Osteoblast (primary cell): ENCODE measurements at regions not wholly inside any gene's neighbourhood (a gene's known extent, or its start where the extent isn't known, plus 50 kb on each side); places are given as distances from the start of the nearest gene placed in this dataset.

Experiments
- DNase-seq: peaks from one replicate; pipeline ENCODE4 v3.0.0; 2011; ENCODE audit warnings: low spot score, mixed read lengths; ENCODE audit not compliant: insufficient read length; ENCODE audit errors: missing footprints
- H2AFZ ChIP-seq: 2 replicates; pipeline ENCODE4 v1.6.0; 2011; ENCODE audit warnings: mild to moderate bottlenecking, low read length
- H3K27ac ChIP-seq: 2 replicates; pipeline ENCODE4 v1.5.1; 2011; ENCODE audit warnings: mild to moderate bottlenecking, low read depth, low read length, moderate library complexity
- H3K27me3 ChIP-seq: 2 replicates; pipeline ENCODE4 v1.6.0; 2012; ENCODE audit warnings: mild to moderate bottlenecking, control low read depth, inconsistent platforms, low read length, moderate library complexity; ENCODE audit not compliant: insufficient read depth
- H3K36me3 ChIP-seq: 2 replicates; pipeline ENCODE4 v1.5.1; 2011; ENCODE audit warnings: mild to moderate bottlenecking, low read length, control low read depth, moderate library complexity; ENCODE audit not compliant: insufficient read depth
- H3K4me1 ChIP-seq: 2 replicates; pipeline ENCODE4 v1.5.1; 2011; ENCODE audit warnings: mild to moderate bottlenecking, low read length, control low read depth, moderate library complexity; ENCODE audit not compliant: insufficient read depth
- H3K4me2 ChIP-seq: 2 replicates; pipeline ENCODE4 v1.6.0; 2011; ENCODE audit warnings: mild to moderate bottlenecking, low read length; ENCODE audit not compliant: insufficient read depth
- H3K4me3 ChIP-seq: fragments of 200-600 bp; sonication (generic); 3 replicates; pipeline ENCODE4 v1.5.1; 2012; ENCODE audit warnings: mild to moderate bottlenecking, low read length, inconsistent platforms; ENCODE audit not compliant: insufficient read depth
- H3K79me2 ChIP-seq: 2 replicates; pipeline ENCODE4 v1.6.0; 2012; ENCODE audit warnings: mild to moderate bottlenecking, low read length, control low read depth, inconsistent platforms; ENCODE audit not compliant: insufficient read depth
- H3K9me3 ChIP-seq: 2 replicates; pipeline ENCODE4 v1.5.1; 2011; ENCODE audit warnings: low read depth, low read length, control low read depth
- H4K20me1 ChIP-seq: 2 replicates; pipeline ENCODE4 v1.6.0; 2012; ENCODE audit warnings: mild to moderate bottlenecking, low read length, control low read depth; ENCODE audit not compliant: insufficient read depth
- CTCF ChIP-seq: IDR thresholded peaks from 2 replicates; pipeline ENCODE4 v1.5.1; 2011; ENCODE audit warnings: mild to moderate bottlenecking, low read depth, low read length, moderate library complexity; ENCODE audit errors: extremely low read depth

- no peaks in the 10 kb centered on the region for H3K36me3 ChIP-seq
- no peaks in the 10 kb centered on the region for H3K27me3 ChIP-seq
- no peaks in the 10 kb centered on the region for H3K79me2 ChIP-seq
- no peaks in the 10 kb centered on the region for H3K9me3 ChIP-seq
- no peak overlapping the region for H3K4me3 ChIP-seq
- H3K27ac ChIP-seq = no peak overlapping the region
- no peaks in the 10 kb centered on the region for H3K4me1 ChIP-seq
- no peaks in the 10 kb centered on the region for H4K20me1 ChIP-seq
- no peak overlapping the region for H2AFZ ChIP-seq
- no peak overlapping the region for H3K4me2 ChIP-seq
- no peak for TF ChIP-seq CTCF
- DNase-seq = no peak
These were observed 127.3 kb upstream of the TOP3B start for GRCh38 chr22:22109693-22110466.

DNA sequence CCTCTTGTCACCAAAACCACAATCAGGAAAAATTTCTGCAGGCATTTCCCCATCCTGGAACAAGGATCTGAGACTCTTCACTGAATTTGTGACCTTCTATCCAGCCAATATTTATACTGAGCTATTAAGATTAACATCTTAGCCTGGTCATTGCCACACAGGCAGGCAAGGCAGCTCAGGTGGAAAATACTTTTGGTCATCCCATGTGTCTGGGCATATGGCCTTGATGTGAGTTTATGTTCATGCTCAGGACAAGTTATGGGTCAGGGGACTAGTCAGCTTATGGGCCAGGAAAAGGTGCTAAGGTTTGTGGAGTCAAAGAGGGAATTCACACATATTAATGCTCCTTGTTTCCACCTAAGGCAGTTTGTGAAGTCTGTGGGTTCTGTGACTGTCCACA is 124.3 kb upstream of the TOP3B start:
- H3K4me2 ChIP-seq = no peak overlapping the region
- H3K4me3 ChIP-seq = no peak overlapping the region
- H4K20me1 ChIP-seq = no peaks in the 10 kb centered on the region
- TF ChIP-seq CTCF = no peak
- H3K36me3 ChIP-seq = no peaks in the 10 kb centered on the region
- H3K9me3 ChIP-seq = no peaks in the 10 kb centered on the region
- H3K79me2 ChIP-seq = no peaks in the 10 kb centered on the region
- no peak overlapping the region for H2AFZ ChIP-seq
- H3K4me1 ChIP-seq = no peaks in the 10 kb centered on the region
- no peak for DNase-seq
- no peak overlapping the region for H3K27ac ChIP-seq
- peaks cover 2% of the 10 kb centered on the region for H3K27me3 ChIP-seq

GRCh38 chr22:22105364-22105763 is 122.8 kb upstream of the TOP3B start:
- no peaks in the 10 kb centered on the region for H3K79me2 ChIP-seq
- no peaks in the 10 kb centered on the region for H3K36me3 ChIP-seq
- H3K9me3 ChIP-seq = no peaks in the 10 kb centered on the region
- H4K20me1 ChIP-seq = no peaks in the 10 kb centered on the region
- H2AFZ ChIP-seq = no peak overlapping the region
- no peak for TF ChIP-seq CTCF
- H3K4me3 ChIP-seq = no peak overlapping the region
- no peak overlapping the region for H3K27ac ChIP-seq
- H3K4me1 ChIP-seq = no peaks in the 10 kb centered on the region
- peaks cover 2% of the 10 kb centered on the region for H3K27me3 ChIP-seq
- no peak overlapping the region for H3K4me2 ChIP-seq
- DNase-seq = no peak

DNA sequence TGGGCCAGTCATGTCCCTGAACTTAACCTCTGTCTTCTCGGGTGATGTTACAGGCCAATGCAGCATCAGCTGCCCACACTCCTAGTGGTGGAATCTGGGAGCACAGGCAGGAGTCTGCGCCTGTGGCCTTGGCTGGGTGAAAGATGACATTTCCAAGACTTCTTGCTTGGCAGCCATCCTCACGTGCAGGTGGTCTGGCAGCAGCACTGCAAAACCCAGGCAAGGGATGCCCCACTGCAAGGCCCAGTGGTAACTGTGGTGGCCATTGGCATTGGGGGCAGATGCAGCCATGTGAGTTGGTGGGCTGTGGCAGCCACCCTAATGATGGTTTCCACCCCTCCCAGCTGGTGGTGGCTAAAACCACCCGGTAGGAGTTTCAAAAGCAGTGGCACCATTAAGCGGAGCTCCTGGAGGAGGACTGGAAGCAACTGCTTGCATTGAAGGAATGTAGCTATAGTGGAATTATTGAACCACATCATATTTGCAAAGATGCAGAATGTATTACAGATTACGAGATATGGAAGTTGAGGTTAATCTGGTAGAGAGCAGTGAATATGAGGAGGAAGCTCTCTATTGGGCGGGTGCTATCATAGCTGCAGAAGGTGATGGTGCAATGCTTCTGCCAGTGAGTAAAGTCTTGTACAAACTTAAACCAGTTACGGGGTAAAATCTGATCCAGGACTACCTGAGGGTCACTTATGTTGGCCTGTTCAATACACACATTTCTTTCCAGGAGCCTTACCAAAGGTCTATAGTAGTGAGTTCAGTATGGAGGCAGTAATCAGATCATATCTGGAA is 120.7 kb upstream of the TOP3B start:
- H3K27ac ChIP-seq = no peak overlapping the region
- no peaks in the 10 kb centered on the region for H3K79me2 ChIP-seq
- H3K4me2 ChIP-seq = no peak overlapping the region
- no peaks in the 10 kb centered on the region for H4K20me1 ChIP-seq
- no peaks in the 10 kb centered on the region for H3K9me3 ChIP-seq
- no peak overlapping the region for H3K4me3 ChIP-seq
- H3K27me3 ChIP-seq = peaks cover 10% of the 10 kb centered on the region
- H3K36me3 ChIP-seq = no peaks in the 10 kb centered on the region
- no peak for DNase-seq
- TF ChIP-seq CTCF = peak; percentile 44
- H2AFZ ChIP-seq = no peak overlapping the region
- H3K4me1 ChIP-seq = no peaks in the 10 kb centered on the region
